ENCODE measurements at regions not wholly inside any gene's neighbourhood (a gene's known extent, or its start where the extent isn't known, plus 50 kb on each side); places are given as distances from the start of the nearest gene placed in this dataset.

GRCh38 chrX:110954428-110955100 is 141.4 kb upstream of the PAK3 start:
- TF ChIP-seq POLR2A (IDR thresholded peaks at IDR 0.05) (no peak), EP300 (IDR thresholded peaks at IDR 0.05) (no peak), CTCF (IDR thresholded peaks at IDR 0.05) (no peak)

Measured in sigmoid colon (tissue), 4 donors.